Panc1 (cell line): ENCODE measurements at regions not wholly inside any gene's neighbourhood (a gene's known extent, or its start where the extent isn't known, plus 50 kb on each side); places are given as distances from the start of the nearest gene placed in this dataset.

ENCODE experiments used
- ATAC-seq: fragments of 200-7000 bp; cut with Tn5 transposase; 2 replicates; pipeline ENCODE4 v1.9.1; 2020; ENCODE audit warnings: mild to moderate bottlenecking, moderate library complexity
- BruUV-seq: library from RNA; stranded (reverse); fragments of 400-500 nt; replicated peaks from 2 replicates; lab custom pipeline; 2021; lab: Mats Ljungman, UMichigan
- CTCF ChIA-PET: fragments of 300-600 bp; sonication (Branson Sonifier 250); formaldehyde crosslinking; loops from one replicate; lab custom pipeline; 2022; ENCODE audit warnings: antibody characterized with exemption; lab: Charles Lee
- POLR2A ChIA-PET: fragments of 300-600 bp; sonication (Branson Sonifier 250); formaldehyde crosslinking; loops from one replicate; lab custom pipeline; 2022; ENCODE audit warnings: antibody characterized with exemption; lab: Charles Lee
- DNase-seq: peaks from one replicate; pipeline ENCODE4 v3.0.0-alpha.2; 2010; ENCODE audit warnings: low read depth, low spot score
- H3K27ac ChIP-seq: 2 replicates; pipeline ENCODE4 v1.5.1; 2011; ENCODE audit warnings: mild to moderate bottlenecking, low read length, inconsistent platforms
- H3K27me3 ChIP-seq: fragments of 200-500 bp; sonication (Bioruptor generic); 2 replicates; pipeline ENCODE4 v1.6.0; 2014; ENCODE audit warnings: low read length, inconsistent platforms; ENCODE audit not compliant: control insufficient read depth, insufficient read depth
- H3K36me3 ChIP-seq: fragments of 200-500 bp; sonication (Bioruptor generic); 2 replicates; pipeline ENCODE4 v1.5.1; 2014; ENCODE audit warnings: inconsistent platforms, mild to moderate bottlenecking, low read length, moderate library complexity; ENCODE audit not compliant: control insufficient read depth, insufficient read depth
- H3K4me1 ChIP-seq: 2 replicates; pipeline ENCODE4 v1.5.1; 2011; ENCODE audit warnings: inconsistent platforms, mild to moderate bottlenecking, low read length, moderate library complexity; ENCODE audit not compliant: control insufficient read depth, insufficient read depth
- H3K4me3 ChIP-seq, 2 experiments: 2 replicates each; pipeline ENCODE4 v1.5.1; 2011 to 2012; ENCODE audit warnings: low read depth in 2 of 2, low read length in 2 of 2, mild to moderate bottlenecking in 2 of 2, inconsistent platforms in 1 of 2, moderate library complexity in 1 of 2
- H3K9me3 ChIP-seq: fragments of 200-500 bp; sonication (Bioruptor generic); 2 replicates; pipeline ENCODE4 v1.5.1; 2014; ENCODE audit warnings: low read depth, mild to moderate bottlenecking, inconsistent platforms, low read length, moderate library complexity; ENCODE audit not compliant: control insufficient read depth, insufficient read depth
- CTCF ChIP-seq: fragments of 450-650 bp; IDR thresholded peaks from 2 replicates; pipeline ENCODE4 v1.5.1; 2017; ENCODE audit warnings: mild to moderate bottlenecking
- POLR2AphosphoS5 ChIP-seq: IDR thresholded peaks from 2 replicates; pipeline ENCODE4 v1.6.1; 2012; ENCODE audit warnings: mild to moderate bottlenecking, low read depth, low read length, moderate library complexity
- REST ChIP-seq, 2 experiments: IDR thresholded peaks; 2 replicates each; pipeline ENCODE4 v1.6.1; 2011 to 2012; ENCODE audit warnings: low read depth in 2 of 2, control low read depth in 1 of 2, low read length in 1 of 2, mild to moderate bottlenecking in 1 of 2, moderate library complexity in 1 of 2; ENCODE audit not compliant: insufficient read depth in 1 of 2
- SIN3A ChIP-seq: IDR thresholded peaks from 2 replicates; pipeline ENCODE4 v1.6.1; 2012; ENCODE audit warnings: low read depth, mild to moderate bottlenecking, low read length, moderate library complexity, borderline replicate concordance; ENCODE audit not compliant: insufficient read depth
- TCF7L2 ChIP-seq: IDR thresholded peaks from 2 replicates; pipeline ENCODE4 v1.6.1; 2011; ENCODE audit warnings: mild to moderate bottlenecking, low read depth, low read length, inconsistent platforms
- in situ Hi-C: cut with HindIII; loops from 2 replicates; pipeline ENCODE4 v1.10.0; 2016; ENCODE audit warnings: low sequenced_read_pairs, low pct_unique_long_range_greater_than_20kb
- intact Hi-C: fragments of 100-400 bp; cut with micrococcal nuclease; formaldehyde crosslinking; loops from one replicate; pipeline ENCODE4 v1.10.0; 2022; ENCODE audit not compliant: unreplicated experiment

- no peaks in the 10 kb centered on the region for H3K9me3 ChIP-seq
- intact Hi-C loops (no loop called here), in situ Hi-C loops (no loop called here)
- POLR2A ChIA-PET: no interaction called here
- BruUV-seq: no TSS peak
- ATAC-seq (no peak), DNase-seq (no peak)
- H3K27me3 ChIP-seq: no peaks in the 10 kb centered on the region; the same call in 1 of the 2 replicates
- no peak overlapping the region for H3K27ac ChIP-seq
- TF ChIP-seq REST (IDR thresholded peaks at IDR 0.05; ENCODE audit: insufficient read depth in 1 of 2, low read depth in 2 of 2, low read length in 1 of 2) (no peak), CTCF (no peak), TCF7L2 (no peak), SIN3A (no peak), POLR2AphosphoS5 (no peak)
- no peaks in the 10 kb centered on the region for H3K36me3 ChIP-seq
- H3K4me3 ChIP-seq: no peak overlapping the region
- H3K4me1 ChIP-seq: no peaks in the 10 kb centered on the region
- CTCF ChIA-PET: no interaction called here
Observed at GRCh38 chr12:125386652-125387051, 321.4 kb downstream of the AACS start.

- DNase-seq: no peak
- ChIA-PET CTCF (no interaction called here), POLR2A (interaction anchor here (0.6 kb wide), 1 partner anchor 134 kb away, joined by 3 read pairs; no protein-coding TSS in a partner anchor)
- no peaks in the 10 kb centered on the region for H3K36me3 ChIP-seq
- intact Hi-C loops (no loop called here), in situ Hi-C loops (no loop called here)
- no TSS peak for BruUV-seq
- H3K9me3 ChIP-seq: no peaks in the 10 kb centered on the region
- TF ChIP-seq POLR2AphosphoS5 (no peak), CTCF (no peak), SIN3A (no peak), REST (IDR thresholded peaks at IDR 0.05; ENCODE audit: insufficient read depth in 1 of 2, low read depth in 2 of 2, low read length in 1 of 2) (no peak), TCF7L2 (no peak)
- ATAC-seq: no peak
- H3K4me1 ChIP-seq: no peaks in the 10 kb centered on the region
- H3K4me3 ChIP-seq: no peak overlapping the region
- H3K27ac ChIP-seq: no peak overlapping the region
- no peaks in the 10 kb centered on the region; the same call in 1 of the 2 replicates for H3K27me3 ChIP-seq
Observed at GRCh38 chr12:125387206-125387605, 322.0 kb downstream of the AACS start.
